ENCODE measurements at regions not wholly inside any gene's neighbourhood (a gene's known extent, or its start where the extent isn't known, plus 50 kb on each side); places are given as distances from the start of the nearest gene placed in this dataset.

- no peak for TF ChIP-seq POLR2A (IDR thresholded peaks at IDR 0.05)
- peak; percentile 71 to 82 (median 80) for TF ChIP-seq CTCF (IDR thresholded peaks at IDR 0.05)
These were observed 309.6 kb downstream of the TUSC7 start for GRCh38 chr3:117019082-117019713.

Measured in right lobe of liver (tissue), 4 donors.